ENCODE measurements at regions not wholly inside any gene's neighbourhood (a gene's known extent, or its start where the extent isn't known, plus 50 kb on each side); places are given as distances from the start of the nearest gene placed in this dataset.

GRCh38 chr1:234975941-234976860, 152.4 kb downstream of the TOMM20 start:
- DNase-seq (ENCODE audit: low read depth): no peak

- no peak for DNase-seq (ENCODE audit: low read depth)
Measured at GRCh38 chr1:234975122-234975940, 153.3 kb downstream of the TOMM20 start.

GRCh38 chr1:234973426-234974250, 155.0 kb downstream of the TOMM20 start:
- no peak for DNase-seq (ENCODE audit: low read depth)

DNA sequence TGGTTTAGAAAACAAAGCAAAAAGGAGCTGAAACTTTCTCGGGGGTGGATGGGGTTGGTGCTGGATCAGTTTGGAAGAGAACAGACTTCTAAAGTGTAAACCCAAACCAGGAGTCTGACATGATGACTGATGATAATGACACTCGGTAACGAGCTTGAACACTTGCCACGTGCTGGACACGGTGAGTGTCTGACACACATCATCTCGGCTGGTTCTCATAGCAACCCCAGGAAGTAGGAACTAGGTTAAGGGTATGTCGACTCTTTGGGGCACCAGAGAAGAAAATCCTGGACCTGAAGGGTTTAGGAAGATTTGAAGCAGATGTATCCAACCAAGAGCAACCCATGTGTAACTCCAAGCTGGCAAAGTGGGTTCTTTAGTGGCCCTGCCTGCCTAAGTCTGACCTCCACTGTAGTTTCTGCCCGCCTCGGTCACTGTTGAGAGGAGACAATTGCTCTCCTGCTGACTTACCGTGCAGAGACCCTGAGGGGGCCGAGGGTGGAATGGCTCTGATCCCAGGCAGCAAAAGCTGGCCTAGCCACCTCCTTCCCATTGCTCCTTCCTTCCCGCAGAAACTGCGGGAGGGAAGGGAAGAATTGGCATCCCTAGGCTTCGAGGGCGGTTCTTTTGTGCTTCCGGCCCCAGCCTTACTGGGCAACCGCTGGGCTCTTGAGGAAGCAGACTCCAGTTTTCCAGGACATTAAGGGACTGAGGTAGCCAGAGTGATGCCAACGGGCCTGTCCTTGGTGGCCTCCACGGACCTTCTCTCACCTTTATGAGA, 156.0 kb downstream of the TOMM20 start:
- DNase-seq (ENCODE audit: low read depth): no peak

DNA sequence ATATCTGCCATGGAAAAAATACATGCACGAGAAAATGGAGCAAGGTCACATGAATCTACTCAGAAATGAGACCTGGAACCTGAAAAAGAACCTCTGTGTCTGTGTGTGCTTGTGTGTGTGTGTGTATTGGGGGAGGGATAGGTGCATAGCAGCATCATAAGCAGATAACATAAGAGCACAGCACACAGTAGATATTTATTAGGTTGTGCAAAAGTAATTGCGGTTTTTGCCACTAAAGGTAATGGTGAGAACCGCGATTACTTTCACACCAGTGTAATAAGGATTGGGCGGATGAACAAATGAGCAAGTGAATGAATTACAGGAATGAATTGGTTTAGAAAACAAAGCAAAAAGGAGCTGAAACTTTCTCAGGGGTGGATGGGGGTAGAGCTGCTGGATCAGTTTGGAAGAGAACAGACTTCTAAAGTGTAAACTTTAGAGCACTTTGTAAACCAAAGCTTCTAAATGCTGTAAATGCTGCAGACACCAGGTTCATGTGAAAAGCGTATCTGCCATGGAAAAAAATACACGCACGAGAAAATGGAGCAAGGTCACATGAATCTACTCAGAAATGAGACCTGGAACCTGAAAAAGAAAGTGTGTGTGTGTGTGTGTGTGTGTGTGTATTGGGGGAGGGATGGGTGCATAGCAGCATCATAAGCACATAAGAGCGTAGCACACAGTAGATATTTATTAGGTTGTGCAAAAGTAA, 156.9 kb downstream of the TOMM20 start:
- DNase-seq (ENCODE audit: low read depth): no peak

- no peak for DNase-seq (ENCODE audit: low read depth)
Measured at GRCh38 chr1:234970731-234971476, 157.7 kb downstream of the TOMM20 start.

DNA sequence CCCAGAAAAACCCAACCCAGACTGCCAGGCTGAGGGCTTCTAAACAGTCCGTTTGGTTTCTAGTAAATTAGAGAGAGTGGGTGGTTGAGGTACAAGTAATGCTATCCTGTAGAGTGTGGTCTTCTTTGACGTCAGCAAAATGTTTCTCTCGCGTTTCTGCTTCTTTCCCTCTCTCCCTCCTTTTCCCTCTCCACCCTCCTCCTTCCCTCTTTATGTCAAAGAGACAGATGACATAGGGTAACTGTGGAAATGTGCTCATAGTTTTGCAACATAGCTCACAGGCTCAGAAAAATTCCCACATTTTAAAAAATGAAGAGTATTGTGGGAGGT, 158.3 kb downstream of the TOMM20 start:
- DNase-seq (ENCODE audit: low read depth): no peak

- no peak for DNase-seq (ENCODE audit: low read depth)
Measured at GRCh38 chr1:234969581-234970400, 158.8 kb downstream of the TOMM20 start.

DNA sequence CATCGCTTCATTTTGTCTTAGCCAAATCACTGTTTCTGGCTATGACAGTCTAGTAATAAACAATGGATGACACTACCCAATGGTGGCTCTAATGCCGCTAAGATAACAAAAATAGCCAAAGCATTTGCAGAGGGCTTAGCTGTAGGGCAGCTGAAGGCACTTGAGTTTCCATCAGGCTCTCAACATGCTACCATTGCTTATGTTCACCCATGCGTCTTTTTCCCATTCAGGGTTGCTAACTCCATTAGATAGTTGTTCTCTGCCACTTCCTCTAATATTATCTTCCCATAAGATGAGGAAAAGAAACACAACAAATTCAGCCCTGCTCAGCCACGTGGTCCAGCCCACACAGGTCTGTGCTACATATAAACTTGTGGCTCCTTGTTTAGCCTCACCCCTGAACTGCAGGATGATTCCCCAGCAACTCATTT, 159.6 kb downstream of the TOMM20 start:
- no peak for DNase-seq (ENCODE audit: low read depth)

DNA sequence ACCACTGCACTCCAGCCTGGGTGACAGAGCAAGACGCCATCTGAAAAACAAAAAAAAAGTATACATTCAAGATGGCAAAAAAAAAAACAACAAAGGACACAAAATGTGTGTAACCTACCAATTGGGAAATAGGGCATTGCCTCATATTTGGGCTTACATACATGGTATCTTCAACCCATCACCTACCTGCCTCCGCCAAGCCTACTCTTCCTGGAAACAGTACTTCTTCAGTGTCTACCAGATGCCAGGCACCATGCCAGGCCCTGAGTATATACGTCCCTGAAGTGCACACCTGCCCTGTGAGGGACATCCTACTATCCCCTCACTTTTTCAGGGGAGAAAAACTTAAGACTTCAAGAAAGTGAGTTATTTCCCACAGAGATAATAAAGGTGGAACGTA, 160.2 kb downstream of the TOMM20 start:
- DNase-seq (ENCODE audit: low read depth): no peak

GRCh38 chr1:234967121-234967520, 161.5 kb downstream of the TOMM20 start:
- DNase-seq (ENCODE audit: low read depth): no peak

- no peak for DNase-seq (ENCODE audit: low read depth)
Measured at GRCh38 chr1:234965111-234965510, 163.5 kb downstream of the TOMM20 start.

DNA sequence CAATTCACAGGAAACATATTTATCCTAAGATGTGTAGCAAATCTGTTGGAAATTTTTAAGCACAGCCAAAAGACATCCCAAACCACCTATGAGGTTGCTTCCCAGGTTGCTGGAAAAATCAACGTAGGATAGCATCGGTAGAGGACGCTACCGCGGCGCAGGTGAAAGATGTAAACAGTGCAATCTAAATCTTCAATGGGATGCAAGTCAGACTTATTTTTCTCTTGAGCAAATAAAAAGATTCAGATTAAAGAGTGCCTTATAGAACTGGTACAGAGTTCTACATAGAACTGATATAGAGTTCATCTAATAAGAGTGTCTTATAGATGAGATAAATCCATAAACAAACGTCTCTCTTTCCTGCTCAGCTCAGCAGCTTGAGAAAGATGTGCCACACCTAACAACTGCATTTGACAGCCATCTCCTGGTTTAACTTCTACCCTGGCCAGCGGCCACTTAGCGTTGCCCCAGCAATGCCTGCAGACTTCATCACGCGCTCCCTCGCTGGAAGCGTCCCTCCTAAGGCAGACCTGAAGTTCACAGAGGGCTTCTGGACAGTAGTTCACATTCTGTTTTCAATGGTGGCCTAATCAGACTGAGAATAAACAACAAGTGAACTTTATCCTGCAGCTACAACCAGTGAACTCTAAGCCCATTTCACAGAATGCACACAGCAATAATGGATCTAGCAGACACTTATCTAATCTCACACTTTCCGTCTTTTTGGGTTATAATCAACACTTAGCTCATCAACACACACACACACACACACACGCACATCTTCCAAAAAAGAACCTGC, 164.5 kb downstream of the TOMM20 start:
- DNase-seq (ENCODE audit: low read depth): no peak

DNA sequence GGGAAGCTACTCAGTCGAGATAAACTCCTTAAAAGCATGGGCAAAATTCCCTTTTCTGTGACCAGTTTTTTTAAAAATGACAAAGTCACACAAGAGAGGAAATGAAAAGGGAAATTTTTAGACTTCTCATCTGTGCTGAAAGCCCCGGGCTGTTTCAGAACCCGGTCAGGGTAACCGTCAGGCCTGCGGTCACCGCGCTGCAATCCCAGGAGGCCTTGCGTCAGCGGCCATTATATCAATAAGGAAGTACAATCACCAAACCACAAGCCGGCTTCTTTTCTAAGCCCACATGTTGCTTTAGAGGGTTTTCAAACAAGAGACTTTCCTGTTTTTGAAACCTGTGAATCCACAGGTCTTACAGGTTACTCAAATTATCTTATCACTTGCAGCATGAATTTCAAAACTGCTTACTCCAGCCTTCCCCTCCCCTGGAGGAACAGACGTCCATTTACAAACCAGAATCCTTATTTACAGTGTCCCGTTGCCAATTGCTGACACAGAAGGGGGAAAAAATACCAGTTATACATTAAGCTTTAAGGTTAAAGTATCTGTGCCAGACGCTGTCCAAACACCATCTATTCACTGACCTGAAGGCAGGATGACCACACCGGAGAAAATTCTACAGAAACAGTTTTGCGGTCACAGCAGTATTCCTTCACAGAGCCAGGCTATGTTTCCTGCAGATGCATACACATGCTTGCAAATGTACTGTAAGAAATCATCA, 165.3 kb downstream of the TOMM20 start:
- DNase-seq (ENCODE audit: low read depth): peak; percentile 62

GRCh38 chr1:234962340-234962989, 166.2 kb downstream of the TOMM20 start:
- no peak for DNase-seq (ENCODE audit: low read depth)

- no peak for DNase-seq (ENCODE audit: low read depth)
Measured at GRCh38 chr1:234961456-234962339, 166.9 kb downstream of the TOMM20 start.

Measured in stimulated activated CD8-positive, alpha-beta memory T cell treated with anti-CD3 and anti-CD28 coated beads, Interleukin-15, amount 100 ng/mL, for 1 hour (primary cell).